Cardiac muscle cell (in vitro differentiated cells and primary cell): ENCODE measurements at regions not wholly inside any gene's neighbourhood (a gene's known extent, or its start where the extent isn't known, plus 50 kb on each side); places are given as distances from the start of the nearest gene placed in this dataset.
"Not testable (repeated sequence)": the region's sequence is repeated elsewhere in the genome, so short reads cannot be mapped to it uniquely, and the experiment has no call there.

Source experiments
- DNase-seq, 2 donors: peaks; one replicate each; pipeline versions ENCODE4 v3.0.0 to v3.0.0-alpha.2; 2010 to 2017; ENCODE audit warnings: low read depth in 1 of 2, low spot score in 1 of 2
- H3K27ac ChIP-seq: fragments of 200-600 bp; sonication (generic); 2 replicates; pipeline ENCODE4 v1.5.1; 2016
- H3K27me3 ChIP-seq: fragments of 200-600 bp; sonication (generic); 2 replicates; pipeline ENCODE4 v1.6.0; 2016; ENCODE audit warnings: control low read depth
- H3K36me3 ChIP-seq: fragments of 200-600 bp; sonication (generic); 2 replicates; pipeline ENCODE4 v1.5.1; 2016; ENCODE audit warnings: control low read depth
- H3K4me1 ChIP-seq: fragments of 200-600 bp; sonication (generic); 2 replicates; pipeline ENCODE4 v1.8.1; 2017; ENCODE audit warnings: low read depth, mild to moderate bottlenecking, mixed run types
- H3K4me3 ChIP-seq: fragments of 200-600 bp; sonication (generic); 2 replicates; pipeline ENCODE4 v1.5.1; 2016; ENCODE audit warnings: mild to moderate bottlenecking
- H3K9me3 ChIP-seq: fragments of 200-600 bp; sonication (generic); 2 replicates; pipeline ENCODE4 v1.5.1; 2017; ENCODE audit warnings: low read depth, mild to moderate bottlenecking, control low read depth
- CTCF ChIP-seq: IDR thresholded peaks from 2 replicates; pipeline ENCODE4 v1.5.1; 2012; ENCODE audit warnings: low read depth, mild to moderate bottlenecking, low read length

- Histone ChIP-seq H3K4me1 (no peaks in the 10 kb centered on the region), H3K27me3 (no peaks in the 10 kb centered on the region), H3K36me3 (no peaks in the 10 kb centered on the region), H3K27ac (no peak overlapping the region), H3K4me3 (no peak overlapping the region), H3K9me3 (no peaks in the 10 kb centered on the region)
- TF ChIP-seq CTCF: no peak
- no peak for DNase-seq
Observed at GRCh38 chr14:42488965-42489364, 882.3 kb downstream of the LRFN5 start.

- not testable (repeated sequence) for H3K9me3 ChIP-seq, H3K27me3 ChIP-seq, H3K36me3 ChIP-seq, H3K4me1 ChIP-seq, H3K4me3 ChIP-seq, DNase-seq, H3K27ac ChIP-seq
Observed at GRCh38 chr14:42482345-42482971, 875.8 kb downstream of the LRFN5 start.

DNA sequence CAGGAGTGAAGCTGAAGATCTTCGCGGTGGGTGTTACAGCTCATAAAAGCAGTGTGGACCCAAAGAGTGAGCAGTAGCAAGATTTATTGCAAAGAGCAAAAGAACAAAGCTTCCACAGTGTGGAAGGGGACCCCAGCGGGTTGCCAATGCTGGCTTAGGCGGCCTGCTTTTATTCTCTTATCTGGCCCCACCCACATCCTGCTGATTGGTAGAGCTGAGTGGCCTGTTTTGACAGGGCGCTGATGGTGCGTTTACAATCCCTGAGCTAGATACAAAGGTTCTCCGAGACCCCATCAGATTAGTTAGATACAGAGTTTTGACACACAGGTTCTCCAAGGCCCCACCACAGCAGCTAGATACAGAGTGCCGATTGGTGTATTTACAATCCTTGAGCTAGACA lies 875.0 kb downstream of the LRFN5 start:
- not testable (repeated sequence) for H3K36me3 ChIP-seq, H3K27me3 ChIP-seq, DNase-seq, H3K9me3 ChIP-seq, H3K27ac ChIP-seq, H3K4me1 ChIP-seq, H3K4me3 ChIP-seq

GRCh38 chr14:42480255-42480654 lies 873.6 kb downstream of the LRFN5 start:
- Histone ChIP-seq H3K27ac (no peak overlapping the region), H3K4me3 (no peak overlapping the region), H3K36me3 (no peaks in the 10 kb centered on the region), H3K9me3 (no peaks in the 10 kb centered on the region), H3K4me1 (no peaks in the 10 kb centered on the region), H3K27me3 (no peaks in the 10 kb centered on the region)
- DNase-seq: no peak
- TF ChIP-seq CTCF: no peak

DNA sequence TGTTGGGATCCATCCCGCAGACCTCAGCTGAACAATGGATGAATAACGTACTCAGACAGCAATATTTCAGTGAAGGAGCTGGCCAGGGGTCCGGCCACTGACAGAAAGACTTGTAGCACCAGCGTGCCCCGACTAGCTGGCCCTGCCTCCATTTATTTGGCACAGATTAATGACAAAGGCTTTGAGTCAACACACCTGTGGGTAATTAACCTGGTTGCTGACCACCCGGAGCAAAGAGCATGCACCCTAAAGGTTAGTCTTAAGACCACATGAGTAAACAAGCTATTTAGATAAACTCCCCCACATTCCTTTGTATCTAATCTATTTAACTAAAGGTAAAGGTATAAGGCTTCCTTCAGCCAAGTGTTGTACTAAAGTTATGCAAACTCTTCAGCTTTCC lies 868.6 kb downstream of the LRFN5 start:
- H3K4me3 ChIP-seq: no peak overlapping the region

DNA sequence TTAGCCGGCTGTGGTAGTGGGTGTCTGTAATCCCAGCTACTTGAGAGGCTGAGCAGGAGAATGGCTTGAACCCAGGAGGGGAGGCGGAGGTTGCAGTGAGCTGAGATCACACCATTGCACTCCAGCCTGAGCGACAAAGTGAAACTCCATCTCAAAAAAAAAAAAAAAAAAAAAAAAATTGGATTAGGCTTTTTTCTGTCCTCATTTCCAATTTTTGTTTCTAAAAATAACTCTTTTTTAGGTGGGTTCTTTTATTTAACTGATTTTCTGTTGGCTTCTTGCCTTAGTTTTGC lies 863.7 kb downstream of the LRFN5 start:
- Histone ChIP-seq H3K27me3 (no peaks in the 10 kb centered on the region), H3K36me3 (no peaks in the 10 kb centered on the region), H3K4me3 (no peak overlapping the region), H3K4me1 (no peaks in the 10 kb centered on the region), H3K27ac (no peak overlapping the region), H3K9me3 (no peaks in the 10 kb centered on the region)
- TF ChIP-seq CTCF: no peak
- no peak for DNase-seq

More for the DNA sequence above, 868.6 kb downstream of the LRFN5 start:
- Histone ChIP-seq H3K27me3 (no peaks in the 10 kb centered on the region), H3K36me3 (no peaks in the 10 kb centered on the region), H3K4me1 (no peaks in the 10 kb centered on the region), H3K27ac (no peak overlapping the region), H3K9me3 (no peaks in the 10 kb centered on the region)
- TF ChIP-seq CTCF: no peak
- DNase-seq: no peak
